PC-3 (cell line): ENCODE measurements at regions not wholly inside any gene's neighbourhood (a gene's known extent, or its start where the extent isn't known, plus 50 kb on each side); places are given as distances from the start of the nearest gene placed in this dataset.

Experiments
- ATAC-seq: fragments of 200-7000 bp; cut with Tn5 transposase; 2 replicates; pipeline ENCODE4 v1.9.1; 2020; ENCODE audit warnings: mild to moderate bottlenecking, moderate library complexity
- BruUV-seq: library from RNA; stranded (reverse); fragments of 400-500 nt; replicated peaks from 2 replicates; lab custom pipeline; 2021; lab: Mats Ljungman, UMichigan
- CTCF ChIA-PET: fragments of 300-600 bp; sonication (Branson Sonifier 250); formaldehyde crosslinking; loops from one replicate; lab custom pipeline; 2022; ENCODE audit warnings: antibody characterized with exemption; lab: Charles Lee
- POLR2A ChIA-PET: fragments of 300-600 bp; sonication (Branson Sonifier 250); formaldehyde crosslinking; loops from one replicate; lab custom pipeline; 2022; ENCODE audit warnings: antibody characterized with exemption; ENCODE audit not compliant: unreplicated experiment; lab: Charles Lee
- DNase-seq: peaks from one replicate; pipeline ENCODE4 v3.0.0-alpha.2; 2015
- H2AFZ ChIP-seq: fragments of 300-600 bp; sonication (generic); 2 replicates; pipeline ENCODE4 v1.6.0; 2016; ENCODE audit warnings: antibody characterized with exemption, low read length
- H3F3A ChIP-seq: fragments of 300-600 bp; sonication (generic); one replicate; pipeline ENCODE4 v1.6.0; 2017; ENCODE audit warnings: antibody characterized with exemption, low read length, control low read depth, mild to moderate bottlenecking; ENCODE audit not compliant: unreplicated experiment
- H3K27ac ChIP-seq: fragments of 300-600 bp; sonication (generic); 2 replicates; pipeline ENCODE4 v1.5.1; 2016; ENCODE audit warnings: mild to moderate bottlenecking, low read length
- H3K27me3 ChIP-seq: fragments of 300-600 bp; sonication (generic); 2 replicates; pipeline ENCODE4 v1.6.1; 2016; ENCODE audit warnings: low read length, mixed read lengths
- H3K36me3 ChIP-seq: fragments of 300-600 bp; sonication (generic); 2 replicates; pipeline ENCODE4 v1.6.1; 2016; ENCODE audit warnings: low read depth, mixed run types, low read length, mixed read lengths
- H3K4me1 ChIP-seq: fragments of 300-600 bp; sonication (generic); 2 replicates; pipeline ENCODE4 v1.5.1; 2016; ENCODE audit warnings: low read length; ENCODE audit not compliant: insufficient read depth
- H3K4me2 ChIP-seq: fragments of 300-600 bp; sonication (generic); 2 replicates; pipeline ENCODE4 v1.6.0; 2016; ENCODE audit warnings: low read length
- H3K4me3 ChIP-seq: fragments of 300-600 bp; sonication (generic); 2 replicates; pipeline ENCODE4 v1.5.1; 2016; ENCODE audit warnings: mild to moderate bottlenecking, low read length, mixed read lengths
- H3K79me2 ChIP-seq: fragments of 300-600 bp; sonication (generic); 2 replicates; pipeline ENCODE4 v1.6.1; 2017; ENCODE audit warnings: low read length, mixed read lengths
- H3K9ac ChIP-seq: fragments of 300-600 bp; sonication (generic); 2 replicates; pipeline ENCODE4 v1.6.0; 2016; ENCODE audit warnings: mild to moderate bottlenecking, low read length
- H3K9me2 ChIP-seq: fragments of 300-600 bp; sonication (generic); replicated peaks from 2 replicates; pipeline ENCODE4 v1.6.1; 2016; ENCODE audit warnings: mixed run types, low read length, mixed read lengths
- H3K9me3 ChIP-seq: fragments of 300-600 bp; sonication (generic); 2 replicates; pipeline ENCODE4 v1.6.1; 2016; ENCODE audit warnings: low read length, mixed read lengths
- H4K20me1 ChIP-seq: fragments of 300-600 bp; sonication (generic); 2 replicates; pipeline ENCODE4 v1.6.1; 2016; ENCODE audit warnings: low read length, mixed read lengths
- EZH2 ChIP-seq: fragments of 300-600 bp; sonication (generic); IDR thresholded peaks from one replicate; pipeline ENCODE4 v1.6.1; 2017; ENCODE audit warnings: antibody characterized with exemption, mild to moderate bottlenecking, low read length; ENCODE audit not compliant: unreplicated experiment
- EZH2phosphoT487 ChIP-seq: fragments of 300-600 bp; sonication (generic); IDR thresholded peaks from 2 replicates; pipeline ENCODE4 v1.6.1; 2018; ENCODE audit warnings: mild to moderate bottlenecking, antibody characterized with exemption, low read length, borderline replicate concordance
- intact Hi-C: fragments of 100-400 bp; cut with micrococcal nuclease; formaldehyde crosslinking; loops from 2 replicates; pipeline ENCODE4 v1.9.0; 2023
- TF ChIP-seq, protein P1 (sequence below): fragments of 300-600 bp; sonication (generic); conservative IDR thresholded peaks from 2 replicates; pipeline ENCODE4 v1.5.1; 2017; ENCODE audit warnings: antibody characterized with exemption, low read depth, mild to moderate bottlenecking, low read length

DNA sequence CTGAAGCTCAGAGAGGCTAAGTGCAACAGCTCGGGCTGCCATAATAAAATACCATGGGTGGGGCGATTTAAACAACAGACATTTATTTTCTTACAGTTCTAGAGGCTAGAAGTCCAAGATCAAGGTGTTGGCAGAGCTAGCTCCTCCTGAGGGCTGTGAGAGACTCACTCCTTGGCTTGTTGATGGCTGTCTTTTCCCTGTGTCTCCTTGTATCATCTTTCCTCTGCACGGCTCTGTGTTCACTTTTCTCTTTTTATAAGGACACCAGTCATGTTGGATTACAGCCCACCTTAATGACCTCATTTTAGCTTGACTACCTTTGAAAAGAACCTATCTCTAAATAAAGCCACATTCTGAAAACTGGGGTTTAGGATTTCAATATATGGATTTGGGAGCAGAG lies 129.7 kb downstream of the RPL22L1 start:
- Histone ChIP-seq H3K27ac (peak overlapping the region; percentile 90), H3K27me3 (no peaks in the 10 kb centered on the region), H3K4me2 (peak overlapping the region; percentile 69), H4K20me1 (no peaks in the 10 kb centered on the region), H2AFZ (peak overlapping the region; percentile 31; the same call in 1 of the 2 replicates), H3K9ac (no peak overlapping the region), H3K4me1 (peaks cover 63% of the 10 kb centered on the region), H3K36me3 (no peaks in the 10 kb centered on the region), H3F3A (peaks cover 12% of the 10 kb centered on the region), H3K4me3 (peak overlapping the region; percentile 23; the same call in 1 of the 2 replicates), H3K79me2 (0 out of 2 replicates have a peak, but pooled peaks cover 4% of the 10 kb centered on the region), H3K9me3 (no peaks in the 10 kb centered on the region), H3K9me2 (no peaks in the 10 kb centered on the region)
- no peak for TF ChIP-seq EZH2
- TF ChIP-seq, protein P1, sequence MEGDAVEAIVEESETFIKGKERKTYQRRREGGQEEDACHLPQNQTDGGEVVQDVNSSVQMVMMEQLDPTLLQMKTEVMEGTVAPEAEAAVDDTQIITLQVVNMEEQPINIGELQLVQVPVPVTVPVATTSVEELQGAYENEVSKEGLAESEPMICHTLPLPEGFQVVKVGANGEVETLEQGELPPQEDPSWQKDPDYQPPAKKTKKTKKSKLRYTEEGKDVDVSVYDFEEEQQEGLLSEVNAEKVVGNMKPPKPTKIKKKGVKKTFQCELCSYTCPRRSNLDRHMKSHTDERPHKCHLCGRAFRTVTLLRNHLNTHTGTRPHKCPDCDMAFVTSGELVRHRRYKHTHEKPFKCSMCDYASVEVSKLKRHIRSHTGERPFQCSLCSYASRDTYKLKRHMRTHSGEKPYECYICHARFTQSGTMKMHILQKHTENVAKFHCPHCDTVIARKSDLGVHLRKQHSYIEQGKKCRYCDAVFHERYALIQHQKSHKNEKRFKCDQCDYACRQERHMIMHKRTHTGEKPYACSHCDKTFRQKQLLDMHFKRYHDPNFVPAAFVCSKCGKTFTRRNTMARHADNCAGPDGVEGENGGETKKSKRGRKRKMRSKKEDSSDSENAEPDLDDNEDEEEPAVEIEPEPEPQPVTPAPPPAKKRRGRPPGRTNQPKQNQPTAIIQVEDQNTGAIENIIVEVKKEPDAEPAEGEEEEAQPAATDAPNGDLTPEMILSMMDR = no peak
- no peak for TF ChIP-seq EZH2phosphoT487
- intact Hi-C loops = loop anchor here (5.0 kb wide), 1 partner anchor 273 kb away; no protein-coding TSS in a partner anchor
- DNase-seq = no peak
- ChIA-PET CTCF (no interaction called here), POLR2A (no interaction called here)
- no TSS peak for BruUV-seq
- no peak for ATAC-seq

GRCh38 chr3:170739410-170739809 lies 130.6 kb downstream of the RPL22L1 start:
- ChIA-PET POLR2A (no interaction called here), CTCF (no interaction called here)
- Histone ChIP-seq H3F3A (peaks cover 8% of the 10 kb centered on the region), H3K9me3 (no peaks in the 10 kb centered on the region), H3K79me2 (0 out of 2 replicates have a peak, but pooled peaks cover 4% of the 10 kb centered on the region), H3K9me2 (no peaks in the 10 kb centered on the region), H2AFZ (no peak overlapping the region), H3K4me1 (peaks cover 55% of the 10 kb centered on the region), H3K4me3 (no peak overlapping the region), H3K36me3 (no peaks in the 10 kb centered on the region), H3K27me3 (no peaks in the 10 kb centered on the region), H3K4me2 (peak overlapping the region; percentile 69), H4K20me1 (no peaks in the 10 kb centered on the region), H3K27ac (no peak overlapping the region), H3K9ac (no peak overlapping the region)
- TF ChIP-seq EZH2phosphoT487 (no peak), EZH2 (no peak)
- TF ChIP-seq, protein P1 = no peak
- ATAC-seq (no peak), DNase-seq (no peak)
- BruUV-seq = no TSS peak
- intact Hi-C loops = no loop called here

GRCh38 chr3:170738766-170739165 lies 131.2 kb downstream of the RPL22L1 start:
- Histone ChIP-seq H3K27me3 (no peaks in the 10 kb centered on the region), H3K9me3 (no peaks in the 10 kb centered on the region), H3F3A (peaks cover 8% of the 10 kb centered on the region), H3K9ac (no peak overlapping the region), H3K4me3 (no peak overlapping the region), H3K4me1 (peaks cover 48% of the 10 kb centered on the region), H3K9me2 (no peaks in the 10 kb centered on the region), H3K36me3 (no peaks in the 10 kb centered on the region), H4K20me1 (no peaks in the 10 kb centered on the region), H3K27ac (no peak overlapping the region), H3K4me2 (no peak overlapping the region), H3K79me2 (0 out of 2 replicates have a peak, but pooled peaks cover 4% of the 10 kb centered on the region), H2AFZ (no peak overlapping the region)
- no TSS peak for BruUV-seq
- no peak for ATAC-seq
- POLR2A ChIA-PET = no interaction called here
- TF ChIP-seq EZH2phosphoT487 = no peak
- TF ChIP-seq, protein P1 = no peak
- no peak for TF ChIP-seq EZH2
- intact Hi-C loops = no loop called here
- CTCF ChIA-PET = no interaction called here
- DNase-seq = no peak
